ENCODE measurements at regions not wholly inside any gene's neighbourhood (a gene's known extent, or its start where the extent isn't known, plus 50 kb on each side); places are given as distances from the start of the nearest gene placed in this dataset.
"Not testable (repeated sequence)": the region's sequence is repeated elsewhere in the genome, so short reads cannot be mapped to it uniquely, and the experiment has no call there.

GRCh38 chr3:73259291-73259690, 197.8 kb downstream of the EBLN2 start:
- no peak overlapping the region for H3K4me3 ChIP-seq (ENCODE audit: low read length)
- no peak for DNase-seq (ENCODE audit: low read depth)
- TF ChIP-seq CTCF (conservative IDR thresholded peaks at IDR 0.05; ENCODE audit: low read length): no peak

GRCh38 chr3:73259856-73260255, 198.4 kb downstream of the EBLN2 start:
- peak; percentile 71 for DNase-seq (ENCODE audit: low read depth)

GRCh38 chr3:73266558-73266957, 205.1 kb downstream of the EBLN2 start:
- DNase-seq (ENCODE audit: low read depth); H3K4me3 ChIP-seq (ENCODE audit: low read length): not testable (repeated sequence)

More at GRCh38 chr3:73259856-73260255, 198.4 kb downstream of the EBLN2 start:
- TF ChIP-seq CTCF (conservative IDR thresholded peaks at IDR 0.05; ENCODE audit: low read length): no peak
- H3K4me3 ChIP-seq (ENCODE audit: low read length): no peak overlapping the region

GRCh38 chr3:73269126-73269525, 207.7 kb downstream of the EBLN2 start:
- H3K4me3 ChIP-seq (ENCODE audit: low read length); DNase-seq (ENCODE audit: low read depth): not testable (repeated sequence)

- no peak for TF ChIP-seq CTCF (conservative IDR thresholded peaks at IDR 0.05; ENCODE audit: low read length)
- peak; percentile 89 for DNase-seq (ENCODE audit: low read depth)
- no peak overlapping the region for H3K4me3 ChIP-seq (ENCODE audit: low read length)
These were observed 209.5 kb downstream of the EBLN2 start for GRCh38 chr3:73270839-73271483.

- no peak overlapping the region for H3K4me3 ChIP-seq (ENCODE audit: low read length)
- TF ChIP-seq CTCF (conservative IDR thresholded peaks at IDR 0.05; ENCODE audit: low read length): no peak
- DNase-seq (ENCODE audit: low read depth): no peak
These were observed 211.9 kb downstream of the EBLN2 start for GRCh38 chr3:73273341-73273740.

GRCh38 chr3:73280746-73281145, 219.3 kb downstream of the EBLN2 start:
- no peak overlapping the region for H3K4me3 ChIP-seq (ENCODE audit: low read length)
- no peak for TF ChIP-seq CTCF (conservative IDR thresholded peaks at IDR 0.05; ENCODE audit: low read length)
- no peak for DNase-seq (ENCODE audit: low read depth)

GRCh38 chr3:73284472-73284871, 223.0 kb downstream of the EBLN2 start:
- TF ChIP-seq CTCF (conservative IDR thresholded peaks at IDR 0.05; ENCODE audit: low read length): no peak
- DNase-seq (ENCODE audit: low read depth): no peak
- H3K4me3 ChIP-seq (ENCODE audit: low read length): no peak overlapping the region

All from AG10803 (cell line).